ENCODE measurements at regions not wholly inside any gene's neighbourhood (a gene's known extent, or its start where the extent isn't known, plus 50 kb on each side); places are given as distances from the start of the nearest gene placed in this dataset.

- WGBS, 5 donors = 23 to 56% (median 55%) methylated on average over 2 of the region's 2 CpGs
- H3K9me3 ChIP-seq = no peaks in the 10 kb centered on the region
- TF ChIP-seq CTCF (IDR thresholded peaks at IDR 0.05) (no peak), POLR2AphosphoS5 (IDR thresholded peaks at IDR 0.05) (no peak), EP300 (IDR thresholded peaks at IDR 0.05) (no peak), POLR2A (IDR thresholded peaks at IDR 0.05) (no peak)
- no peaks in the 10 kb centered on the region for H3K36me3 ChIP-seq
- H3K4me1 ChIP-seq = no peaks in the 10 kb centered on the region
- intact Hi-C loops (cut with DNase I; ENCODE audit: low total_unique reads) = no loop called here
- no peak overlapping the region for H3K27ac ChIP-seq
- H3K4me3 ChIP-seq = no peak overlapping the region
- no peak for DNase-seq
- H3K27me3 ChIP-seq = no peaks in the 10 kb centered on the region
These were observed 248.4 kb downstream of the CYLC2 start for GRCh38 chr9:103243553-103243952.

DNA sequence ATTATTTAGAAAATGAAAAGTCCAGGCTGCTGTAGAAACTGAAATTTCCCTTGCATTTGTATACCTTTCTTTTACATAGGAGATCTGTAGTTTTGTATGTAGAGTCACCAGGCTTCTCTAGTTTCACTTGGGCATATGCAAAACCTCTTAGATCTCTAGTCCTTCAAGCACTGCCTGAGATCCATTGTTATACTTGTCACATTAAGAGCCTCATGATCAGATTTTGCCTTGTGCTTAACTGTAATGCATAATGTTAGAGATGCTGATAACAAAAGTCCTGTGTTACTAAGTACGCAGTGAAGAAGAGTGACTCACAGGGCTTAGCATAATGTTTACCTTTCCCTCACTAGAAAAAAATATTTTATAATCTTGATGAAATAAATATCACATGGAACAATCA is 250.2 kb downstream of the CYLC2 start:
- DNase-seq = peak in 1 of 2 donors; percentile 4
- Histone ChIP-seq H3K4me3 (no peak overlapping the region), H3K4me1 (no peaks in the 10 kb centered on the region), H3K27ac (no peak overlapping the region), H3K27me3 (no peaks in the 10 kb centered on the region), H3K36me3 (no peaks in the 10 kb centered on the region), H3K9me3 (no peaks in the 10 kb centered on the region)
- intact Hi-C loops (cut with DNase I; ENCODE audit: low total_unique reads) = no loop called here
- WGBS, 5 donors = 27 to 56% (median 32%) methylated on average over 1 of the region's 1 CpG
- TF ChIP-seq POLR2A (IDR thresholded peaks at IDR 0.05) = no peak

GRCh38 chr9:103261951-103262350 is 266.8 kb downstream of the CYLC2 start:
- no peak for TF ChIP-seq POLR2A (IDR thresholded peaks at IDR 0.05)
- whole genome bisulfite sequencing, 5 donors = 53 to 59% (median 56%) methylated on average over 2 of the region's 2 CpGs
- intact Hi-C loops (cut with DNase I; ENCODE audit: low total_unique reads) = no loop called here

DNA sequence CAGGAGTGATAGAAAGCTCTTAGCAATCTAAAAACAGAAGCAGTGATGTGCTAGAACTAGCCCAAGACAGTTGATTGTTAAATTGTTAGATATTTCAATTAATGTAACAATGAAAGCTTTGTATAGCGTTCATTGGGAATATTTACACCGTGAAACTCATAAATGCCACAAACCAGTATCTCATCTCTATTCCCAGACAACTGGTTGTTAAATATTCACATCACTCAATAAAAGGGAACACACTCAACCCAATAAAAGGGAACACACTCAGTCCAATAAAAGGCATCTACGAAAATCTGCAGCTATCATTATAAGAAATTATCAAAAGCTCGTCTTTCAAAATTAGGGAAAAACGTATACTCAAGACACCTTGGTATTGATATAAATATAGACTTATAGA is 270.9 kb downstream of the CYLC2 start:
- no peaks in the 10 kb centered on the region for H3K27me3 ChIP-seq
- 83 to 91% (median 88%) methylated on average over 5 of the region's 5 CpGs for WGBS, 5 donors

More at GRCh38 chr9:103261951-103262350, 266.8 kb downstream of the CYLC2 start:
- Histone ChIP-seq H3K4me3 (no peak overlapping the region), H3K27me3 (no peaks in the 10 kb centered on the region), H3K36me3 (no peaks in the 10 kb centered on the region), H3K9me3 (peaks cover 0 to 9% (median 2%) of the 10 kb centered on the region in 4 donors), H3K4me1 (no peaks in the 10 kb centered on the region), H3K27ac (no peak overlapping the region)
- no peak for DNase-seq

GRCh38 chr9:103277240-103277639 is 282.1 kb downstream of the CYLC2 start:
- no peaks in the 10 kb centered on the region for H3K27me3 ChIP-seq
- H3K4me3 ChIP-seq = no peak overlapping the region
- DNase-seq = no peak
- TF ChIP-seq POLR2A (IDR thresholded peaks at IDR 0.05) = no peak
- no peak for TF ChIP-seq EP300 (IDR thresholded peaks at IDR 0.05)
- TF ChIP-seq POLR2AphosphoS5 (IDR thresholded peaks at IDR 0.05) = no peak
- TF ChIP-seq CTCF (IDR thresholded peaks at IDR 0.05) = no peak
- H3K9me3 ChIP-seq = peaks cover 0 to 11% (median 3%) of the 10 kb centered on the region in 4 donors
- no peak overlapping the region for H3K27ac ChIP-seq
- H3K36me3 ChIP-seq = no peaks in the 10 kb centered on the region
- intact Hi-C loops (cut with DNase I; ENCODE audit: low total_unique reads) = no loop called here
- no peaks in the 10 kb centered on the region for H3K4me1 ChIP-seq
- WGBS, 5 donors = 73 to 86% (median 80%) methylated on average over 4 of the region's 4 CpGs

More for the DNA sequence above, 270.9 kb downstream of the CYLC2 start:
- no peak for DNase-seq
- H3K4me1 ChIP-seq = no peaks in the 10 kb centered on the region
- H3K9me3 ChIP-seq = peaks cover 0 to 12% (median 1%) of the 10 kb centered on the region in 4 donors
- no peak overlapping the region for H3K4me3 ChIP-seq
- TF ChIP-seq EP300 (IDR thresholded peaks at IDR 0.05) = no peak
- TF ChIP-seq POLR2A (IDR thresholded peaks at IDR 0.05) = no peak
- no peak for TF ChIP-seq CTCF (IDR thresholded peaks at IDR 0.05)
- no peak for TF ChIP-seq POLR2AphosphoS5 (IDR thresholded peaks at IDR 0.05)
- intact Hi-C loops (cut with DNase I; ENCODE audit: low total_unique reads) = no loop called here
- no peak overlapping the region for H3K27ac ChIP-seq
- no peaks in the 10 kb centered on the region for H3K36me3 ChIP-seq

Data from stomach (tissue), 8 donors.